Colonic mucosa (tissue), 4 donors: ENCODE measurements at regions not wholly inside any gene's neighbourhood (a gene's known extent, or its start where the extent isn't known, plus 50 kb on each side); places are given as distances from the start of the nearest gene placed in this dataset.
A peak's percentile ranks its signal among the peaks of the same experiment; 100 is the strongest.
"Not testable (repeated sequence)": the region's sequence is repeated elsewhere in the genome, so short reads cannot be mapped to it uniquely, and the experiment has no call there.

Experiments
- DNase-seq: peaks from one replicate; pipeline ENCODE4 v3.0.0-alpha.2; 2020
- H3K27ac ChIP-seq: fragments of 200-600 bp; one replicate; pipeline ENCODE4 v1.8.0; 2021
- H3K27me3 ChIP-seq: fragments of 200-600 bp; one replicate; pipeline ENCODE4 v1.8.0; 2021
- H3K36me3 ChIP-seq: fragments of 200-600 bp; one replicate; pipeline ENCODE4 v1.8.0; 2021
- H3K4me1 ChIP-seq: fragments of 200-600 bp; one replicate; pipeline ENCODE4 v1.8.0; 2021; ENCODE audit warnings: mild to moderate bottlenecking
- H3K4me3 ChIP-seq: fragments of 200-600 bp; one replicate; pipeline ENCODE4 v1.8.0; 2021
- H3K9ac ChIP-seq, 2 donors: one replicate each; pipeline ENCODE4 v1.7.0; 2013; ENCODE audit warnings: control low read depth in 2 of 2, low read depth in 2 of 2, low read length in 2 of 2
- H3K9me3 ChIP-seq: fragments of 200-600 bp; one replicate; pipeline ENCODE4 v1.8.0; 2021
- CTCF ChIP-seq: fragments of 200-600 bp; IDR thresholded peaks from one replicate; pipeline ENCODE4 v1.8.0; 2022; ENCODE audit warnings: antibody characterized with exemption, mild to moderate bottlenecking
- intact Hi-C: fragments of 100-400 bp; cut with DNase I; formaldehyde crosslinking; loops from one replicate; pipeline ENCODE4 v1.14.1; 2022
- donor health status: healthy.
- donor health status: DM: no; HTN: no; CAD: no.
- donor health status: DM: no; HTN: no; CAD: no.

DNA sequence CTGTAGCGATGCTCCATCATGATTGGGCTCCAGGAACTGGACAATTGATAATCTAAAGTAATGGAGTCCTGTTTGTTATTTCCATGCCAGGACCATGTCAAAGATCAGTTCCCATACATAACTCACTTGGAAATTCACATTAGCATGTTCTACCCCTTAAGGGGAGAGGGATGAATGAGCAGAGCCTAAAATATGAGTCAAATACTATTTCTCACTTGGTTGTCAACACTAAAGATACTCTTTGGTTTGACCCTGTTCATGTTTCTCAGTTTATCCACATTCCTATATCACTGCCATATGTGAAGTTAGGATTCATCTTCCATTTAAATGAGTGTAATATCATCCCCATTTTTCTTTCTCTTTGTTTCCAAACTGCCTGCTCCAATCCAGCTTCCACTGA, 321.6 kb upstream of the PAPPA start:
- H3K36me3 ChIP-seq, result no peaks in the 10 kb centered on the region
- intact Hi-C loops, result no loop called here
- no peak for DNase-seq
- no peak overlapping the region for H3K4me3 ChIP-seq
- no peak overlapping the region for H3K27ac ChIP-seq
- no peaks in the 10 kb centered on the region for H3K27me3 ChIP-seq
- no peaks in the 10 kb centered on the region for H3K9me3 ChIP-seq
- no peaks in the 10 kb centered on the region for H3K4me1 ChIP-seq
- no peak for TF ChIP-seq CTCF
- H3K9ac ChIP-seq, result no peak overlapping the region

DNA sequence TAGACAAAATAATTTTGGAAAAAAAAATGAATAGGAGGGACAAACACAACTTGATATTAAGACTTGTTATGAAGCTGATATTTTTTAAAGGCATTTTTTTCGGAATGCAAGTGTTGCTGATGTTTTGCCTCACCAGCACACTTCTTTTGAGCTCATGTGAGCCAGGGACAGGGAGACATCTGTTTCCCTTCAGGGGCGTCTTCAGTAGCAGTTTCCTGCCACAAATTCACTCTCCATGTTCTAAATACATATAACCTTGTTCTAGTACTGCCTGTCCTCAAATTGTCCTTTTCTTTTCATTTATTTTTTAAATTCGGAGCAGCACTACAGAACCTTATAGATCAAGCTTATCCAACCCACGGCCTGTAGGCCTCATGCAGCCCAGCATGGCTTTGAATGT, 316.0 kb upstream of the PAPPA start:
- H3K27me3 ChIP-seq, result no peaks in the 10 kb centered on the region
- no peak for DNase-seq
- intact Hi-C loops, result no loop called here

DNA sequence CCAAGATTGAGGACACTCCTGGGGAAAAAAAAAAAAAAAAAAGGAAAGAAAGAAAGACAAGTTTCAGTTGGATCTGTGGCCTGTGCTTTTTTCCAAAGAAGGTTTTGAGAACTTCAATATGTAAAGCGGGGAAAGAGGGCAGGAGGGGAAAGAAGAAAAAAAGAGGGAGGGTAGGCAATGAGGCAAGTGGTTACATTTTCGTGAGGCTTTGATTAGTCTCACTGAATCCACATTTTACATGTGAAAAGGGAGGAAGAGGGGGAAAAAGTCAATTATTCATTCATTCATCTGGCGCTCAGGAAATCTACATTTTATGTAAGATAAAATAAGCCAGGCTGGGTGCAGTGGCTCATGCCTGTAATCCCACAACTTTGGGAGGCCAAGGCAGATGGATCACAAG, 315.2 kb upstream of the PAPPA start:
- H3K9ac ChIP-seq, result no peak overlapping the region

More for the DNA sequence above, 316.0 kb upstream of the PAPPA start:
- Histone ChIP-seq H3K27ac (no peak overlapping the region), H3K9me3 (no peaks in the 10 kb centered on the region), H3K4me3 (no peak overlapping the region), H3K36me3 (no peaks in the 10 kb centered on the region), H3K4me1 (no peaks in the 10 kb centered on the region), H3K9ac (no peak overlapping the region)
- no peak for TF ChIP-seq CTCF

DNA sequence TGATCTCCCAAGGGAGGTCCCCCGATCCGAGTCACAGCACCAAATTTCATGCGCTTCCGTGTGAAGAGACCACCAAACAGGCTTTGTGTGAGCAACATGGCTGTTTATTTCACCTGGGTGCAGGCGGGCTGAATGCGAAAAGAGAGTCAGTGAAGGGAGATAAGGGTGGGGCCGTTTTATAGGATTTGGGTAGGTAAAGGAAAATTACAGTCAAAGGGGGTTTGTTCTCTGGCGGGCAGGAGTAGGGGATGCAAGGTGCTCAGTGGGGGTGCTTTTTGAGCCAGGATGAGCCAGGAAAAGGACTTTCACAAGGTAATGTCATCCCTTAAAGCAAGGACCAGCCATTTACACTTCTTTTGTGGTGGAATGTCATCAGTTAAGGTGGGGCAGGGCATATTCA, 309.2 kb upstream of the PAPPA start:
- H3K27ac ChIP-seq, H3K27me3 ChIP-seq, H3K4me1 ChIP-seq, H3K9me3 ChIP-seq, H3K4me3 ChIP-seq, H3K36me3 ChIP-seq, DNase-seq, H3K9ac ChIP-seq, intact Hi-C loops: not testable (repeated sequence)

More for the DNA sequence above, 315.2 kb upstream of the PAPPA start:
- H3K36me3 ChIP-seq, result no peaks in the 10 kb centered on the region
- no peaks in the 10 kb centered on the region for H3K4me1 ChIP-seq
- no peaks in the 10 kb centered on the region for H3K9me3 ChIP-seq
- DNase-seq, result no peak
- no peak overlapping the region for H3K27ac ChIP-seq
- no peak for TF ChIP-seq CTCF
- no peak overlapping the region for H3K4me3 ChIP-seq
- intact Hi-C loops, result no loop called here
- no peaks in the 10 kb centered on the region for H3K27me3 ChIP-seq

GRCh38 chr9:115845648-115846312, 307.8 kb upstream of the PAPPA start:
- Histone ChIP-seq H3K27ac (peak overlapping the region; percentile 18), H3K36me3 (no peaks in the 10 kb centered on the region), H3K9me3 (no peaks in the 10 kb centered on the region), H3K9ac (no peak overlapping the region), H3K4me1 (no peaks in the 10 kb centered on the region), H3K4me3 (no peak overlapping the region), H3K27me3 (no peaks in the 10 kb centered on the region)
- peak; percentile 15 for DNase-seq
- intact Hi-C loops, result no loop called here
- TF ChIP-seq CTCF, result no peak

GRCh38 chr9:115847216-115847615, 306.4 kb upstream of the PAPPA start:
- no peaks in the 10 kb centered on the region for H3K36me3 ChIP-seq
- TF ChIP-seq CTCF, result no peak
- H3K9me3 ChIP-seq, result no peaks in the 10 kb centered on the region
- no peaks in the 10 kb centered on the region for H3K27me3 ChIP-seq
- H3K4me3 ChIP-seq, result no peak overlapping the region
- H3K4me1 ChIP-seq, result no peaks in the 10 kb centered on the region
- H3K9ac ChIP-seq, result no peak overlapping the region
- no peak overlapping the region for H3K27ac ChIP-seq
- DNase-seq, result no peak
- intact Hi-C loops, result no loop called here
